H9 (cell line): ENCODE measurements at regions not wholly inside any gene's neighbourhood (a gene's known extent, or its start where the extent isn't known, plus 50 kb on each side); places are given as distances from the start of the nearest gene placed in this dataset.

Experiments used
- DNase-seq: peaks from one replicate; pipeline ENCODE4 v3.0.0-alpha.2; 2017
- H2AFZ ChIP-seq: one replicate; pipeline ENCODE4 v1.6.1; 2013; ENCODE audit warnings: mild to moderate bottlenecking, low read length, control low read depth, moderate library complexity
- H2AK5ac ChIP-seq: 2 replicates; pipeline ENCODE4 v1.6.1; 2013; ENCODE audit warnings: low read length, control low read depth, mixed read lengths; ENCODE audit not compliant: insufficient read length
- H2BK120ac ChIP-seq: one replicate; pipeline ENCODE4 v1.6.1; 2013; ENCODE audit warnings: low read depth, mild to moderate bottlenecking, low read length, control low read depth, inconsistent platforms; ENCODE audit not compliant: poor library complexity, severe bottlenecking
- H2BK12ac ChIP-seq: 2 replicates; pipeline ENCODE4 v1.6.1; 2013; ENCODE audit warnings: low read length, control low read depth, mixed read lengths, low read depth; ENCODE audit not compliant: insufficient read length
- H2BK15ac ChIP-seq: 2 replicates; pipeline ENCODE4 v1.6.1; 2013; ENCODE audit warnings: low read depth, low read length, control low read depth
- H2BK20ac ChIP-seq: one replicate; pipeline ENCODE4 v1.6.1; 2013; ENCODE audit warnings: low read depth, mild to moderate bottlenecking, low read length, control low read depth, inconsistent platforms; ENCODE audit not compliant: poor library complexity, severe bottlenecking
- H2BK5ac ChIP-seq: 2 replicates; pipeline ENCODE4 v1.6.1; 2013; ENCODE audit warnings: low read length, control low read depth, mixed read lengths; ENCODE audit not compliant: insufficient read length
- H3K14ac ChIP-seq: 2 replicates; pipeline ENCODE4 v1.6.1; 2013; ENCODE audit warnings: low read length, control low read depth; ENCODE audit not compliant: insufficient read depth
- H3K18ac ChIP-seq: 2 replicates; pipeline ENCODE4 v1.6.1; 2013; ENCODE audit warnings: low read depth, mild to moderate bottlenecking, mixed read lengths, low read length, control low read depth; ENCODE audit not compliant: insufficient read length
- H3K23ac ChIP-seq: 2 replicates; pipeline ENCODE4 v1.6.1; 2013; ENCODE audit warnings: low read length, control low read depth, mixed read lengths, low read depth; ENCODE audit not compliant: insufficient read length
- H3K23me2 ChIP-seq: 2 replicates; pipeline ENCODE4 v1.6.1; 2013; ENCODE audit warnings: low read depth, mild to moderate bottlenecking, mixed read lengths, low read length, control low read depth; ENCODE audit not compliant: insufficient read length, poor library complexity, severe bottlenecking
- H3K27ac ChIP-seq: 2 replicates; pipeline ENCODE4 v1.5.1; 2013; ENCODE audit warnings: low read length, control low read depth, mixed read lengths, low read depth; ENCODE audit not compliant: insufficient read length
- H3K27me3 ChIP-seq: 2 replicates; pipeline ENCODE4 v1.6.1; 2013; ENCODE audit warnings: low read length, control low read depth, inconsistent platforms; ENCODE audit not compliant: insufficient read depth
- H3K4ac ChIP-seq: 2 replicates; pipeline ENCODE4 v1.6.1; 2013; ENCODE audit warnings: low read depth, mild to moderate bottlenecking, control low read depth, inconsistent platforms, low read length, moderate library complexity
- H3K4me1 ChIP-seq: 2 replicates; pipeline ENCODE4 v1.6.1; 2013; ENCODE audit warnings: low read length, control low read depth, inconsistent platforms; ENCODE audit not compliant: insufficient read depth
- H3K4me2 ChIP-seq: 2 replicates; pipeline ENCODE4 v1.6.1; 2013; ENCODE audit warnings: low read length, control low read depth, mixed read lengths; ENCODE audit not compliant: insufficient read length, insufficient read depth
- H3K56ac ChIP-seq: 2 replicates; pipeline ENCODE4 v1.6.1; 2013; ENCODE audit warnings: low read depth, mild to moderate bottlenecking, mixed read lengths, low read length, control low read depth; ENCODE audit not compliant: insufficient read length
- H3K79me1 ChIP-seq: 2 replicates; pipeline ENCODE4 v1.6.1; 2013; ENCODE audit warnings: low read depth, mild to moderate bottlenecking, moderate library complexity, low read length, control low read depth, inconsistent platforms; ENCODE audit not compliant: insufficient read depth, poor library complexity, severe bottlenecking
- H3K79me2 ChIP-seq: 2 replicates; pipeline ENCODE4 v1.6.1; 2013; ENCODE audit warnings: low read length, control low read depth, inconsistent platforms; ENCODE audit not compliant: insufficient read depth
- H3K9ac ChIP-seq: 2 replicates; pipeline ENCODE4 v1.6.1; 2013; ENCODE audit warnings: low read length, control low read depth, mixed read lengths; ENCODE audit not compliant: insufficient read length; ENCODE audit errors: extremely low read depth
- H3K9me3 ChIP-seq: one replicate; pipeline ENCODE4 v1.6.1; 2013; ENCODE audit warnings: low read depth, low read length, inconsistent platforms; ENCODE audit not compliant: control insufficient read depth
- H3T11ph ChIP-seq: one replicate; pipeline ENCODE4 v1.6.1; 2013; ENCODE audit warnings: mild to moderate bottlenecking, low read length, control low read depth, inconsistent platforms
- H4K20me1 ChIP-seq: one replicate; pipeline ENCODE4 v1.6.1; 2013; ENCODE audit not compliant: control insufficient read depth, insufficient read length, insufficient read depth
- H4K5ac ChIP-seq: 2 replicates; pipeline ENCODE4 v1.6.1; 2013; ENCODE audit warnings: low read depth, mild to moderate bottlenecking, mixed read lengths, low read length, control low read depth; ENCODE audit not compliant: insufficient read length
- H4K8ac ChIP-seq: replicated peaks from 2 replicates; pipeline ENCODE4 v1.6.1; 2013; ENCODE audit warnings: low read length, control low read depth, mixed read lengths, low read depth; ENCODE audit not compliant: insufficient read length
- H4K91ac ChIP-seq: 2 replicates; pipeline ENCODE4 v1.6.1; 2013; ENCODE audit warnings: low read depth, mild to moderate bottlenecking, moderate library complexity, mixed read lengths, low read length, control low read depth; ENCODE audit not compliant: insufficient read length
- H3K27ac Mint-ChIP-seq, 3 experiments: 2 replicates in 2 of 3; 3 replicates in 1 of 3; pipeline ENCODE4 v1.8.0; 2020 to 2021; ENCODE audit warnings: mixed read lengths in 3 of 3, mild to moderate bottlenecking in 1 of 3, moderate library complexity in 1 of 3
- H3K27me3 Mint-ChIP-seq: 2 replicates; pipeline ENCODE4 v1.8.0; 2021; ENCODE audit warnings: low read depth, mild to moderate bottlenecking, moderate library complexity, mixed read lengths
- H3K36me3 Mint-ChIP-seq, 3 experiments: 2 replicates in 2 of 3; 3 replicates in 1 of 3; pipeline ENCODE4 v1.8.0; 2020 to 2021; ENCODE audit warnings: low read depth in 3 of 3, mixed read lengths in 3 of 3; ENCODE audit not compliant: insufficient read depth in 1 of 3
- H3K4me1 Mint-ChIP-seq, 2 experiments: 2 replicates each; pipeline ENCODE4 v1.8.0; 2020; ENCODE audit warnings: mixed read lengths in 2 of 2
- H3K4me3 Mint-ChIP-seq, 2 experiments: 2 replicates in 1 of 2; 3 replicates in 1 of 2; pipeline ENCODE4 v1.8.0; 2020 to 2021; ENCODE audit warnings: mild to moderate bottlenecking in 2 of 2, mixed read lengths in 2 of 2, moderate library complexity in 1 of 2
- H3K9me3 Mint-ChIP-seq, 2 experiments: 2 replicates in 1 of 2; 3 replicates in 1 of 2; pipeline ENCODE4 v1.8.0; 2020; ENCODE audit warnings: mild to moderate bottlenecking in 2 of 2, mixed read lengths in 2 of 2, moderate library complexity in 1 of 2
- WGBS: extraction: QIAGEN DNeasy Blood & Tissue Kit; methylation state at CpG from one replicate; pipeline ENCODE4 v1.1.7; 2013; ENCODE audit warnings: missing lambda C conversion rate, low lambda C conversion rate, mixed read lengths; ENCODE audit not compliant: insufficient read length; ENCODE audit errors: extremely low coverage; 5-methylcytosine and 5-hydroxymethylcytosine counted together
- TF ChIP-seq, protein P1 (sequence below): fragments of 200-600 bp; sonication (generic); conservative IDR thresholded peaks from 3 replicates; pipeline ENCODE4 v1.8.0; 2021; ENCODE audit warnings: antibody characterized with exemption, mild to moderate bottlenecking

DNA sequence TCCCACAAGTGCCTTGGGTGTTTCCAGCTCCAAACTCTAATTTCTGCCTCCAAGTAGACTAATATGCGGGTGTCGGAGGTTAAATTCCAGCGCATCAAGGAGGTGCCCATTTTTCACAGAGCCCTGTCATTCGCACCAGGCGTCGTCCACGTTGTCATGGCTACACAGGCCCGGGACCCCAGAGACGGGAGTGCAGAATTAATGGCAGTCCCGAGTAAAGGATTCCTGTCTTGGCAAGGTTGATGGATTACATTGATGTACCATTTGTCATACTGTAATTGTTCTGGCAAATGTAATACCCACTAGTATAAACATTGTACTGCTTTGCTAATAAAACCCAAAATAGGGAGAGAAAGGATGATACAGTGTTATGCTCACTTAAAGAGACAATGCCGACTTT, 222.9 kb upstream of the MYL2 start:
- Histone ChIP-seq H2BK15ac (no peak overlapping the region), H3T11ph (no peak overlapping the region), H2BK5ac (no peak overlapping the region), H3K23me2 (no peaks in the 10 kb centered on the region), H3K4ac (no peak overlapping the region), H2BK12ac (no peak overlapping the region), H3K23ac (no peak overlapping the region), H3K9ac (no peak overlapping the region), H4K91ac (no peak overlapping the region), H4K5ac (no peak overlapping the region), H2AFZ (no peak overlapping the region), H2BK120ac (no peak overlapping the region), H3K27ac (no peak overlapping the region), H3K79me1 (no peaks in the 10 kb centered on the region), H3K4me1 (no peaks in the 10 kb centered on the region), H2AK5ac (no peak overlapping the region), H3K14ac (no peak overlapping the region), H3K56ac (no peak overlapping the region), H3K9me3 (no peaks in the 10 kb centered on the region), H2BK20ac (no peak overlapping the region), H3K4me2 (no peak overlapping the region), H3K27me3 (no peaks in the 10 kb centered on the region), H3K18ac (no peak overlapping the region), H4K20me1 (no peaks in the 10 kb centered on the region), H4K8ac (no peak overlapping the region), H3K79me2 (no peaks in the 10 kb centered on the region)
- TF ChIP-seq, protein P1, sequence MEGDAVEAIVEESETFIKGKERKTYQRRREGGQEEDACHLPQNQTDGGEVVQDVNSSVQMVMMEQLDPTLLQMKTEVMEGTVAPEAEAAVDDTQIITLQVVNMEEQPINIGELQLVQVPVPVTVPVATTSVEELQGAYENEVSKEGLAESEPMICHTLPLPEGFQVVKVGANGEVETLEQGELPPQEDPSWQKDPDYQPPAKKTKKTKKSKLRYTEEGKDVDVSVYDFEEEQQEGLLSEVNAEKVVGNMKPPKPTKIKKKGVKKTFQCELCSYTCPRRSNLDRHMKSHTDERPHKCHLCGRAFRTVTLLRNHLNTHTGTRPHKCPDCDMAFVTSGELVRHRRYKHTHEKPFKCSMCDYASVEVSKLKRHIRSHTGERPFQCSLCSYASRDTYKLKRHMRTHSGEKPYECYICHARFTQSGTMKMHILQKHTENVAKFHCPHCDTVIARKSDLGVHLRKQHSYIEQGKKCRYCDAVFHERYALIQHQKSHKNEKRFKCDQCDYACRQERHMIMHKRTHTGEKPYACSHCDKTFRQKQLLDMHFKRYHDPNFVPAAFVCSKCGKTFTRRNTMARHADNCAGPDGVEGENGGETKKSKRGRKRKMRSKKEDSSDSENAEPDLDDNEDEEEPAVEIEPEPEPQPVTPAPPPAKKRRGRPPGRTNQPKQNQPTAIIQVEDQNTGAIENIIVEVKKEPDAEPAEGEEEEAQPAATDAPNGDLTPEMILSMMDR, result no peak
- no peaks in the 10 kb centered on the region; a peak in 1 of 5 replicates for H3K9me3 Mint-ChIP-seq
- peak overlapping the region in 1 of 3 experiments; percentile 33; a peak in 2 of 7 replicates for H3K27ac Mint-ChIP-seq
- no CpG with 5 or more reads among the region's 11 CpGs for WGBS
- no peaks in the 10 kb centered on the region; a peak in 1 of 7 replicates for H3K36me3 Mint-ChIP-seq
- H3K4me3 Mint-ChIP-seq, result no peak overlapping the region
- no peak for DNase-seq
- no peaks in the 10 kb centered on the region; the same call in 1 of the 2 replicates for H3K27me3 Mint-ChIP-seq
- H3K4me1 Mint-ChIP-seq, result peaks cover 12 to 46% of the 10 kb centered on the region in 2 experiments
